BE2C (cell line): ENCODE measurements at regions not wholly inside any gene's neighbourhood (a gene's known extent, or its start where the extent isn't known, plus 50 kb on each side); places are given as distances from the start of the nearest gene placed in this dataset.
"Not testable (repeated sequence)": the region's sequence is repeated elsewhere in the genome, so short reads cannot be mapped to it uniquely, and the experiment has no call there.

Experiments used
- DNase-seq: peaks from one replicate; pipeline ENCODE4 v3.0.0-alpha.2; 2020
- H3K27me3 ChIP-seq: fragments of 250-450 bp; sonication (Bioruptor Pico); 2 replicates; pipeline ENCODE4 v1.5.1; 2020; ENCODE audit warnings: mild to moderate bottlenecking
- H3K36me3 ChIP-seq: fragments of 250-450 bp; sonication (Bioruptor Pico); 2 replicates; pipeline ENCODE4 v1.5.1; 2020; ENCODE audit warnings: mild to moderate bottlenecking
- H3K4me1 ChIP-seq: fragments of 250-450 bp; sonication (Bioruptor Pico); 2 replicates; pipeline ENCODE4 v1.5.1; 2020
- H3K4me3 ChIP-seq: 2 replicates; pipeline ENCODE4 v1.5.1; 2011; ENCODE audit warnings: low read depth, low read length
- H3K9me3 ChIP-seq: fragments of 250-450 bp; sonication (Bioruptor Pico); 2 replicates; pipeline ENCODE4 v1.5.1; 2020
- TF ChIP-seq, protein P1 (sequence below): IDR thresholded peaks from 2 replicates; pipeline ENCODE4 v1.5.1; 2012; ENCODE audit warnings: mild to moderate bottlenecking, low read depth, low read length

DNA sequence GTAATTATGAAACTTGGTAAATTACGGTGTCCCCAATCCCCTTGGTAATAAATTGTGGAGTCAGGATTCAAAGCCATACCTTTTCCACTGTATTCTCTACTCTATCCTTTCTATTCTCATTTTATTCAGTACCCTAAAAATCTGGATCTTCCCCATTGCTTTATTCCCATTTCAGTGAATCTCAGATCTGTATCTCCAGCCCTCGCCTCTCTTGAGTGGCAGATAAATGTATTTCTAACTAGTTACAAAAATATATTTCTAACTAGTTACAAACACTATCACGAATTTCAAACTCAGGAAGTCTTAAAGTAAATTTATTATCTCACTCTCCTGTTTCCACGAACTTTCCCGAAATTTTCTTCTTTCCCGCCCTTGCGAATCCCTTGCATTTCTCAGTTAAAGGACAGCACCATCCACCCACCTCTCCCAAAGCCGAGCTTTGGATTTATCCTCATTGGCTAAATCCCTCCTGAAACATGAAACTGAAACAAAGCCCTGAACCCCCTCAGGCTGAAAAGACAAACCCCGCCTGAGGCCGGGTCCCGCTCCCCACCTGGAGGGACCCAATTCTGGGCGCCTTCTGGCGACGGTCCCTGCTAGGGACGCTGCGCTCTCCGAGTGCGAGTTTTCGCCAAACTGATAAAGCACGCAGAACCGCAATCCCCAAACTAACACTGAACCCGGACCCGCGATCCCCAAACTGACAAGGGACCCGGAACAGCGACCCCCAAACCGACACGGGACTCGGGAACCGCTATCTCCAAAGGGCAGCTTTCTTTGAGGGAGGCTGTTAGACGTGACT is 164.3 kb upstream of the PABPC3 start:
- Histone ChIP-seq H3K9me3 (no peaks in the 10 kb centered on the region), H3K36me3 (no peaks in the 10 kb centered on the region), H3K4me3 (no peak overlapping the region), H3K4me1 (no peaks in the 10 kb centered on the region), H3K27me3 (peaks cover 30% of the 10 kb centered on the region)
- TF ChIP-seq, protein P1, sequence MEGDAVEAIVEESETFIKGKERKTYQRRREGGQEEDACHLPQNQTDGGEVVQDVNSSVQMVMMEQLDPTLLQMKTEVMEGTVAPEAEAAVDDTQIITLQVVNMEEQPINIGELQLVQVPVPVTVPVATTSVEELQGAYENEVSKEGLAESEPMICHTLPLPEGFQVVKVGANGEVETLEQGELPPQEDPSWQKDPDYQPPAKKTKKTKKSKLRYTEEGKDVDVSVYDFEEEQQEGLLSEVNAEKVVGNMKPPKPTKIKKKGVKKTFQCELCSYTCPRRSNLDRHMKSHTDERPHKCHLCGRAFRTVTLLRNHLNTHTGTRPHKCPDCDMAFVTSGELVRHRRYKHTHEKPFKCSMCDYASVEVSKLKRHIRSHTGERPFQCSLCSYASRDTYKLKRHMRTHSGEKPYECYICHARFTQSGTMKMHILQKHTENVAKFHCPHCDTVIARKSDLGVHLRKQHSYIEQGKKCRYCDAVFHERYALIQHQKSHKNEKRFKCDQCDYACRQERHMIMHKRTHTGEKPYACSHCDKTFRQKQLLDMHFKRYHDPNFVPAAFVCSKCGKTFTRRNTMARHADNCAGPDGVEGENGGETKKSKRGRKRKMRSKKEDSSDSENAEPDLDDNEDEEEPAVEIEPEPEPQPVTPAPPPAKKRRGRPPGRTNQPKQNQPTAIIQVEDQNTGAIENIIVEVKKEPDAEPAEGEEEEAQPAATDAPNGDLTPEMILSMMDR: no peak
- no peak for DNase-seq

DNA sequence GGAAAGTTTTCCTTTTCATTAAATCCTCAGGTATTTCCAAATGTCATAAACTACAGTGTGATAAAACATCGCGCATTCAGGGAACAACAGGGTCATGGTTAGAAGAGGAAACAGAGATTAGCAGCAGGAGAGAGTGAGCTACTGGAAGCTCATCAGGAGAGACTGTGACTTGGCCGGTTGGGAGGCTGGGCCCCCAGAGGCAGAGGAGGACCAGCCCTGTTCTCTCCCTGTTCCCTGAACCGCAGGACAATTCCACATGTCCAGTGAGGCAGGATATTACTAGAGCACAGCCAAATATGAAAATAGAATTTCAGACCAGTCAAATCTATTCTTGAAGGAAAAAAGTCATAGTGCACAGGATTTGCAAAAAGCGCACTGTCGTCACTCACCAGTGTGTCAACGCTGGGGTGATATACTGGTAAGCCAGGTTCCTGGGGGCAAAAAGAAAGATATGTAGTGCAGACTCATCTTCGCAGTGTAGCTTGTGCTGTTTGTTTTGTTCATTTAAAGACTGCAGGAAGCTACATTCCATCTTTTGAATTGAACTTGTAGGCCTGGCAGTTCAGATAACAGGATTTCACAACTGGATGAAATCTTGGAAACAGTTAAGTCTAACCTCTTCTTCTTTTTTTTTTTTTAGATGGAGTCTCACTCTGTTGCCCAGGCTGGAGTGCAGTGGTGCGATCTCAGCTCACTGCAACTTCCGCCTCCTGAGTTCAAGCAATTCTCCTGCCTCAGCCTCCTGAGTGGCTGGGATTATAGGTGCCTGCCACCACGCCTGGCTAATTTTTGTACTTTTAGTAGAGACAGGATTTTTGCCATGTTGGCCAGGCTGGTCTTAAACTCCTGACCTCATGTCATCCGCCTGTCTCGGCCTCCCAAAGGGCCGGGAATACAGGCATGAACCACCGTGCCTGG is 162.6 kb upstream of the PABPC3 start:
- not testable (repeated sequence) for H3K9me3 ChIP-seq, DNase-seq, H3K36me3 ChIP-seq, H3K4me1 ChIP-seq, H3K4me3 ChIP-seq
- H3K27me3 ChIP-seq: peaks cover 30% of the 10 kb centered on the region

- peaks cover 30% of the 10 kb centered on the region for H3K27me3 ChIP-seq
- not testable (repeated sequence) for H3K9me3 ChIP-seq, DNase-seq, H3K4me3 ChIP-seq, H3K36me3 ChIP-seq, H3K4me1 ChIP-seq
Measured at GRCh38 chr13:24934024-24934385, 161.9 kb upstream of the PABPC3 start.

GRCh38 chr13:24938966-24939365 is 157.0 kb upstream of the PABPC3 start:
- TF ChIP-seq, protein P1: no peak
- DNase-seq: no peak
- no peaks in the 10 kb centered on the region for H3K36me3 ChIP-seq
- H3K27me3 ChIP-seq: no peaks in the 10 kb centered on the region
- H3K4me3 ChIP-seq: no peak overlapping the region
- no peaks in the 10 kb centered on the region for H3K4me1 ChIP-seq
- H3K9me3 ChIP-seq: no peaks in the 10 kb centered on the region

DNA sequence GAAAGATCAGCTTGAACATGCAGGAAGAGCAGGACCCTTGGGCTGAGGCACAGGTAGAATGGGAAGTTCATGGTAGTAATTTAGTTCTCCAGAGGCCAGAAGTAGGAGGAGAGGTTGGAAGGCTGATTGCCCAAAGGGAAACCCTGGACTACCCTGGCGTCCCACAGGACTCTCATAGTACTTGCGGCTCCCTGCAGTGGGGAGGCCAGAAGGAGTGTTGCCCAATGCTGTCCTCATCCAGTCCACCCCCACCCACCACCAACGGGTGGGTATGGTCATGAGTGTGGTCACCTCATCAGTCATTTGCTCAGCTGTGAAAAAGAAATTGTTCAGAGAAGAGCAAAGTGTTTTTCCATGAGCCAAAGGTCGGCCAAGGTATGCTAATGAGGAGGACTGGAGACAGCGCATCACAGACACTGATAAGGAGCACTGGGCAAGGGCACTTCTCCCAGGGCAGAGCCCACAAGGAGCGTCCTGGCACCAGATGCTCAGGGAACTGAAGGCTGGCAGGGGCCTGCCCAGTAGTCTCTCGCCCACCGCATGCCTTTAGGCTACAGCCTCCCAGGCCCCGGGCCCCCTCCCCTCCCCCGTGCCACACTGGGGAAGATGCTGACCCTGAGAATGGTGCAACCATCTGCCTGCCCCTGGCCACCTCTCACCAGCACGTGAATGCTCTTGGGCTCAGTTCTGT is 154.8 kb upstream of the PABPC3 start:
- DNase-seq, H3K9me3 ChIP-seq, H3K36me3 ChIP-seq, H3K4me3 ChIP-seq, H3K27me3 ChIP-seq, H3K4me1 ChIP-seq: not testable (repeated sequence)

- no peak for DNase-seq
- no peaks in the 10 kb centered on the region for H3K27me3 ChIP-seq
- H3K4me1 ChIP-seq: no peaks in the 10 kb centered on the region
- TF ChIP-seq, protein P1: no peak
- H3K36me3 ChIP-seq: no peaks in the 10 kb centered on the region
- no peaks in the 10 kb centered on the region for H3K9me3 ChIP-seq
- no peak overlapping the region for H3K4me3 ChIP-seq
Measured at GRCh38 chr13:24943136-24943535, 152.8 kb upstream of the PABPC3 start.

DNA sequence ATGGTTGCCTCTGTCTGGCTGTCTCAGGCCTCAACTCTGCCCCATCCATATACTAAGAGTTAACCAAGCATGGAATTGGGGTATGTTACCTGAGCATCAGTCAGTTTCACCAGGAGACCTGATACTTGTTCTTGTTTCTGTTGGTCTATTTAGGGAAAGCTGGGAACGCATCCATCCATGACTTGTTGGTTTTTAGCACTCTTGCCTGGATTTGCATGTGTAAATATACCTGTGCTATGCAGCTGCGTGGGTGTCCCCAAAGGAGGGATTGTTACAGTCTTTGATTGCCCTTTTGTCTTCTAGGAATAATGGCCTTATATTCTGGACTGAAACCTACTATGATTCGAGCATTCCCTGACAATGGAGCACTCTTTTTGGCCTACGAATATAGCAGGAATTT is 151.9 kb upstream of the PABPC3 start:
- not testable (repeated sequence) for H3K4me3 ChIP-seq, DNase-seq, H3K27me3 ChIP-seq, H3K36me3 ChIP-seq, H3K9me3 ChIP-seq, H3K4me1 ChIP-seq

GRCh38 chr13:24948977-24949376 is 147.0 kb upstream of the PABPC3 start:
- H3K4me1 ChIP-seq, H3K36me3 ChIP-seq, H3K4me3 ChIP-seq, H3K9me3 ChIP-seq, DNase-seq, H3K27me3 ChIP-seq: not testable (repeated sequence)

- not testable (repeated sequence) for H3K4me1 ChIP-seq, H3K4me3 ChIP-seq, DNase-seq, H3K9me3 ChIP-seq, H3K27me3 ChIP-seq, H3K36me3 ChIP-seq
Measured at GRCh38 chr13:24950611-24951010, 145.3 kb upstream of the PABPC3 start.

- not testable (repeated sequence) for H3K36me3 ChIP-seq, DNase-seq, H3K27me3 ChIP-seq, H3K9me3 ChIP-seq, H3K4me1 ChIP-seq
- H3K4me3 ChIP-seq: peak overlapping the region; percentile 43
Measured at GRCh38 chr13:24967970-24968369, 128.0 kb upstream of the PABPC3 start.
